Astrocyte (in vitro differentiated cells and primary cell): ENCODE measurements at regions not wholly inside any gene's neighbourhood (a gene's known extent, or its start where the extent isn't known, plus 50 kb on each side); places are given as distances from the start of the nearest gene placed in this dataset.

Source experiments
- DNase-seq: peaks from one replicate; pipeline ENCODE4 v3.0.0-alpha.2; 2010; ENCODE audit warnings: low read depth
- FAIRE-seq: peaks from 2 replicates; lab custom pipeline; 2011; peaks lifted over from hg19 to GRCh38; lab: Jason Lieb, UNC
- H2AFZ ChIP-seq: 2 replicates; pipeline ENCODE4 v1.6.0; 2012; ENCODE audit warnings: low read depth, low read length, inconsistent platforms
- H3K27ac ChIP-seq: 2 replicates; pipeline ENCODE4 v1.5.1; 2011; ENCODE audit warnings: low read depth, low read length, inconsistent platforms
- H3K27me3 ChIP-seq: 2 replicates; pipeline ENCODE4 v1.6.0; 2011; ENCODE audit warnings: low read length, inconsistent platforms; ENCODE audit not compliant: insufficient read depth
- H3K36me3 ChIP-seq: 2 replicates; pipeline ENCODE4 v1.5.1; 2011; ENCODE audit warnings: low read length, inconsistent platforms; ENCODE audit not compliant: insufficient read depth
- H3K4me1 ChIP-seq: 2 replicates; pipeline ENCODE4 v1.5.1; 2011; ENCODE audit warnings: low read length, inconsistent platforms; ENCODE audit not compliant: insufficient read depth
- H3K4me2 ChIP-seq: 2 replicates; pipeline ENCODE4 v1.6.0; 2012; ENCODE audit warnings: low read length, inconsistent platforms
- H3K4me3 ChIP-seq: 2 replicates; pipeline ENCODE4 v1.5.1; 2011; ENCODE audit warnings: low read depth, mild to moderate bottlenecking, low read length, inconsistent platforms; ENCODE audit not compliant: insufficient read depth
- H3K79me2 ChIP-seq: 2 replicates; pipeline ENCODE4 v1.6.0; 2012; ENCODE audit warnings: mild to moderate bottlenecking, low read length, inconsistent platforms; ENCODE audit not compliant: insufficient read depth
- H3K9ac ChIP-seq: 2 replicates; pipeline ENCODE4 v1.6.0; 2012; ENCODE audit warnings: mild to moderate bottlenecking, low read length, inconsistent platforms
- H3K9me3 ChIP-seq: 2 replicates; pipeline ENCODE4 v1.5.1; 2012; ENCODE audit warnings: low read depth, mild to moderate bottlenecking, low read length, inconsistent platforms; ENCODE audit not compliant: insufficient read depth
- H4K20me1 ChIP-seq: 2 replicates; pipeline ENCODE4 v1.6.0; 2012; ENCODE audit warnings: low read length, inconsistent platforms; ENCODE audit not compliant: insufficient read depth
- H3K27ac Mint-ChIP-seq: one replicate; pipeline ENCODE4 v1.8.0; 2021; ENCODE audit warnings: mild to moderate bottlenecking, mixed read lengths; ENCODE audit not compliant: unreplicated experiment
- H3K27me3 Mint-ChIP-seq: one replicate; pipeline ENCODE4 v1.8.0; 2021; ENCODE audit warnings: low read depth, mixed read lengths; ENCODE audit not compliant: unreplicated experiment
- H3K36me3 Mint-ChIP-seq: one replicate; pipeline ENCODE4 v1.8.0; 2021; ENCODE audit warnings: low read depth, mixed read lengths; ENCODE audit not compliant: unreplicated experiment
- H3K4me1 Mint-ChIP-seq: one replicate; pipeline ENCODE4 v1.8.0; 2021; ENCODE audit warnings: low read depth, mixed read lengths; ENCODE audit not compliant: unreplicated experiment
- H3K4me3 Mint-ChIP-seq: one replicate; pipeline ENCODE4 v1.8.0; 2021; ENCODE audit warnings: mild to moderate bottlenecking, moderate library complexity, mixed read lengths; ENCODE audit not compliant: unreplicated experiment
- H3K9me3 Mint-ChIP-seq: one replicate; pipeline ENCODE4 v1.8.0; 2021; ENCODE audit warnings: mild to moderate bottlenecking, mixed read lengths; ENCODE audit not compliant: unreplicated experiment
- CTCF ChIP-seq: IDR thresholded peaks from 2 replicates; pipeline ENCODE4 v1.5.1; 2011; ENCODE audit warnings: low read depth, mild to moderate bottlenecking, inconsistent platforms, low read length, moderate library complexity; ENCODE audit not compliant: insufficient read depth
- EZH2 ChIP-seq: IDR thresholded peaks from 2 replicates; pipeline ENCODE4 v1.6.1; 2012; ENCODE audit warnings: mild to moderate bottlenecking, low read length, inconsistent platforms; ENCODE audit not compliant: insufficient read depth

- no peak overlapping the region for H3K4me2 ChIP-seq
- H3K27me3 Mint-ChIP-seq, result no peaks in the 10 kb centered on the region
- H3K79me2 ChIP-seq, result no peaks in the 10 kb centered on the region
- no peak overlapping the region for H3K4me3 Mint-ChIP-seq
- H3K4me3 ChIP-seq, result no peak overlapping the region
- no peak for TF ChIP-seq EZH2
- TF ChIP-seq CTCF, result no peak
- H3K36me3 ChIP-seq, result no peaks in the 10 kb centered on the region
- H4K20me1 ChIP-seq, result no peaks in the 10 kb centered on the region
- H3K27me3 ChIP-seq, result no peaks in the 10 kb centered on the region
- H3K27ac ChIP-seq, result no peak overlapping the region
- peaks cover 8% of the 10 kb centered on the region for H3K9me3 Mint-ChIP-seq
- H3K4me1 ChIP-seq, result no peaks in the 10 kb centered on the region
- DNase-seq, result peak; percentile 61
- H3K27ac Mint-ChIP-seq, result peak overlapping the region; percentile 90
- H3K9ac ChIP-seq, result no peak overlapping the region
- H3K36me3 Mint-ChIP-seq, result peaks cover 2% of the 10 kb centered on the region
- H3K4me1 Mint-ChIP-seq, result peaks cover 17% of the 10 kb centered on the region
- no peak for FAIRE-seq
- no peak overlapping the region for H2AFZ ChIP-seq
- H3K9me3 ChIP-seq, result no peaks in the 10 kb centered on the region
Measured at GRCh38 chr11:97990162-97990920, 1030.4 kb upstream of the CNTN5 start.

GRCh38 chr11:97993562-97993961 is 1027.2 kb upstream of the CNTN5 start:
- H2AFZ ChIP-seq, result no peak overlapping the region
- no peak for FAIRE-seq
- TF ChIP-seq EZH2 (no peak), CTCF (no peak)

GRCh38 chr11:97995874-97996273 is 1024.9 kb upstream of the CNTN5 start:
- H3K27me3 ChIP-seq, result no peaks in the 10 kb centered on the region
- no peaks in the 10 kb centered on the region for H3K79me2 ChIP-seq
- FAIRE-seq (no peak), DNase-seq (no peak)
- no peak for TF ChIP-seq EZH2
- no peak for TF ChIP-seq CTCF
- no peak overlapping the region for H3K4me2 ChIP-seq
- H3K4me1 Mint-ChIP-seq, result peaks cover 6% of the 10 kb centered on the region
- no peaks in the 10 kb centered on the region for H3K4me1 ChIP-seq
- H3K4me3 ChIP-seq, result no peak overlapping the region
- no peak overlapping the region for H2AFZ ChIP-seq
- H3K27ac ChIP-seq, result no peak overlapping the region
- H3K36me3 Mint-ChIP-seq, result peaks cover 2% of the 10 kb centered on the region
- H3K4me3 Mint-ChIP-seq, result no peak overlapping the region
- H3K9me3 ChIP-seq, result no peaks in the 10 kb centered on the region
- no peak overlapping the region for H3K27ac Mint-ChIP-seq
- peaks cover 6% of the 10 kb centered on the region for H3K9me3 Mint-ChIP-seq
- H4K20me1 ChIP-seq, result no peaks in the 10 kb centered on the region
- no peaks in the 10 kb centered on the region for H3K36me3 ChIP-seq
- no peaks in the 10 kb centered on the region for H3K27me3 Mint-ChIP-seq
- H3K9ac ChIP-seq, result no peak overlapping the region

More at GRCh38 chr11:97993562-97993961, 1027.2 kb upstream of the CNTN5 start:
- Histone ChIP-seq H3K4me2 (no peak overlapping the region), H4K20me1 (no peaks in the 10 kb centered on the region), H3K79me2 (no peaks in the 10 kb centered on the region), H3K27ac (no peak overlapping the region), H3K27me3 (no peaks in the 10 kb centered on the region), H3K36me3 (no peaks in the 10 kb centered on the region), H3K9ac (no peak overlapping the region), H3K9me3 (no peaks in the 10 kb centered on the region), H3K4me1 (no peaks in the 10 kb centered on the region), H3K4me3 (no peak overlapping the region)
- H3K36me3 Mint-ChIP-seq, result peaks cover 2% of the 10 kb centered on the region
- H3K27me3 Mint-ChIP-seq, result no peaks in the 10 kb centered on the region
- H3K9me3 Mint-ChIP-seq, result peaks cover 8% of the 10 kb centered on the region
- H3K4me3 Mint-ChIP-seq, result no peak overlapping the region
- H3K27ac Mint-ChIP-seq, result no peak overlapping the region
- DNase-seq, result no peak
- peaks cover 17% of the 10 kb centered on the region for H3K4me1 Mint-ChIP-seq
